ENCODE measurements at regions not wholly inside any gene's neighbourhood (a gene's known extent, or its start where the extent isn't known, plus 50 kb on each side); places are given as distances from the start of the nearest gene placed in this dataset.

DNA sequence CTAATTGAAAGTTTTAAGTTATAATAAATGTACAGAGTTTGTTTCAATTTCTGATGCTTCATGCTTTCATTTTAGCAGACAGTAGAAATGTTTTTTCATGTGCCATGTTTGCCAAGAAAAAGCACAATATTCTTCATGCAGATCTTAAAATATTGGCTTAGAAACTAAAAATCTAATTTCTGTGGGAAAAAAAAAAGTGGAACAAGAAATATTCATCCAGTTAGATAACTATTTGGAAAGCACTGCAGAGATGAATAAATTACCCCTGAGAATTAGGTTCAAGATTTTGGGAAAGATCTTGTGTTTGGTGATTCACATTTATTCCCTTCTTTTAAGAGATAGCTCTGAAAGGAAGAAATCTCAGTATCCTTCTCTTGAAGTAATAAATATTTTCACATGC is 912.5 kb downstream of the C4orf33 start:
- TF ChIP-seq, protein P1, sequence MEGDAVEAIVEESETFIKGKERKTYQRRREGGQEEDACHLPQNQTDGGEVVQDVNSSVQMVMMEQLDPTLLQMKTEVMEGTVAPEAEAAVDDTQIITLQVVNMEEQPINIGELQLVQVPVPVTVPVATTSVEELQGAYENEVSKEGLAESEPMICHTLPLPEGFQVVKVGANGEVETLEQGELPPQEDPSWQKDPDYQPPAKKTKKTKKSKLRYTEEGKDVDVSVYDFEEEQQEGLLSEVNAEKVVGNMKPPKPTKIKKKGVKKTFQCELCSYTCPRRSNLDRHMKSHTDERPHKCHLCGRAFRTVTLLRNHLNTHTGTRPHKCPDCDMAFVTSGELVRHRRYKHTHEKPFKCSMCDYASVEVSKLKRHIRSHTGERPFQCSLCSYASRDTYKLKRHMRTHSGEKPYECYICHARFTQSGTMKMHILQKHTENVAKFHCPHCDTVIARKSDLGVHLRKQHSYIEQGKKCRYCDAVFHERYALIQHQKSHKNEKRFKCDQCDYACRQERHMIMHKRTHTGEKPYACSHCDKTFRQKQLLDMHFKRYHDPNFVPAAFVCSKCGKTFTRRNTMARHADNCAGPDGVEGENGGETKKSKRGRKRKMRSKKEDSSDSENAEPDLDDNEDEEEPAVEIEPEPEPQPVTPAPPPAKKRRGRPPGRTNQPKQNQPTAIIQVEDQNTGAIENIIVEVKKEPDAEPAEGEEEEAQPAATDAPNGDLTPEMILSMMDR (IDR thresholded peaks at IDR 0.05) = no peak
- no peak for TF ChIP-seq POLR2A (IDR thresholded peaks at IDR 0.05)
- TF ChIP-seq POLR2AphosphoS5 (IDR thresholded peaks at IDR 0.05; ENCODE audit: insufficient read depth in 1 of 2, low read depth in 1 of 2) = no peak

All from vagina (tissue), 2 donors.